H1 (cell line): ENCODE measurements at regions not wholly inside any gene's neighbourhood (a gene's known extent, or its start where the extent isn't known, plus 50 kb on each side); places are given as distances from the start of the nearest gene placed in this dataset.

Source experiments
- CTCF ChIA-PET: fragments of 300-600 bp; sonication (Branson Sonifier 250); formaldehyde crosslinking; loops from one replicate; lab custom pipeline; 2021; ENCODE audit not compliant: partially characterized antibody; lab: Charles Lee
- POLR2A ChIA-PET: fragments of 300-600 bp; sonication (Branson Sonifier 250); formaldehyde crosslinking; loops from one replicate; lab custom pipeline; 2021; ENCODE audit warnings: inconsistent platforms; ENCODE audit not compliant: partially characterized antibody; lab: Charles Lee
- DNase-seq, 2 experiments: peaks; one replicate each; pipeline versions ENCODE4 v3.0.0 to v3.0.0-alpha.2; 2010 to 2022; ENCODE audit warnings: low spot score in 2 of 2, low read depth in 1 of 2, mixed read lengths in 1 of 2
- FAIRE-seq: peaks from 2 replicates; lab custom pipeline; 2011; peaks lifted over from hg19 to GRCh38; lab: Jason Lieb, UNC
- H2AFZ ChIP-seq: 2 replicates; pipeline ENCODE4 v1.8.1; 2012; ENCODE audit warnings: low read length, inconsistent platforms
- H2AK5ac ChIP-seq: 2 replicates; pipeline ENCODE4 v1.6.1; 2013; ENCODE audit warnings: low read depth, low read length
- H2BK120ac ChIP-seq: replicated peaks from 2 replicates; pipeline ENCODE3; 2013; ENCODE audit warnings: low read depth, low read length, inconsistent platforms
- H2BK12ac ChIP-seq: 2 replicates; pipeline ENCODE4 v1.6.1; 2013; ENCODE audit warnings: low read depth, low read length
- H2BK15ac ChIP-seq: 2 replicates; pipeline ENCODE4 v1.6.1; 2013; ENCODE audit warnings: low read length
- H2BK20ac ChIP-seq: 2 replicates; pipeline ENCODE4 v1.6.1; 2013; ENCODE audit warnings: low read length
- H2BK5ac ChIP-seq: 2 replicates; pipeline ENCODE4 v1.6.1; 2013; ENCODE audit warnings: low read depth, low read length
- H3K14ac ChIP-seq: 2 replicates; pipeline ENCODE4 v1.6.1; 2013; ENCODE audit warnings: inconsistent platforms; ENCODE audit not compliant: insufficient read length
- H3K18ac ChIP-seq: 2 replicates; pipeline ENCODE4 v1.6.1; 2013; ENCODE audit warnings: low read length; ENCODE audit errors: extremely low read depth
- H3K23ac ChIP-seq: 2 replicates; pipeline ENCODE4 v1.6.1; 2013; ENCODE audit warnings: inconsistent platforms; ENCODE audit not compliant: insufficient read length
- H3K23me2 ChIP-seq: 2 replicates; pipeline ENCODE4 v1.6.1; 2013; ENCODE audit warnings: low read depth, low read length
- H3K27ac ChIP-seq: 2 replicates; pipeline ENCODE4 v1.6.1; 2011; ENCODE audit warnings: low read depth, low read length, inconsistent platforms
- H3K27me3 ChIP-seq, 4 experiments: replicated peaks in 1 of 4; 1 replicate in 1 of 4; 2 replicates in 3 of 4; pipeline versions ENCODE4 v1.6.1 to v1.8.1; 2011 to 2013; ENCODE audit warnings: low read length in 3 of 4, mild to moderate bottlenecking in 3 of 4, inconsistent platforms in 2 of 4, mixed read lengths in 2 of 4, moderate library complexity in 1 of 4; ENCODE audit not compliant: control insufficient read depth in 3 of 4, insufficient read depth in 3 of 4; ENCODE audit errors: extremely low read depth in 1 of 4
- H3K36me3 ChIP-seq, 4 experiments: 2 replicates each; pipeline versions ENCODE4 v1.6.1 to v1.8.1; 2011 to 2013; ENCODE audit warnings: mild to moderate bottlenecking in 4 of 4, low read length in 3 of 4, moderate library complexity in 2 of 4, control low read depth in 1 of 4, inconsistent platforms in 1 of 4; ENCODE audit not compliant: insufficient read depth in 4 of 4, control insufficient read depth in 2 of 4
- H3K4ac ChIP-seq: replicated peaks from 2 replicates; pipeline ENCODE3; 2013; ENCODE audit warnings: low read length, low read depth, mixed read lengths, inconsistent platforms; ENCODE audit not compliant: insufficient read length
- H3K4me1 ChIP-seq, 4 experiments: replicated peaks in 1 of 4; 1 replicate in 1 of 4; 2 replicates in 3 of 4; pipeline versions ENCODE4 v1.6.1 to v1.8.1; 2011 to 2013; ENCODE audit warnings: low read length in 3 of 4, inconsistent platforms in 2 of 4, mixed read lengths in 1 of 4; ENCODE audit not compliant: insufficient read depth in 4 of 4, control insufficient read depth in 3 of 4
- H3K4me2 ChIP-seq, 2 experiments: 2 replicates each; pipeline versions ENCODE4 v1.6.1 to v1.8.1; 2011 to 2013; ENCODE audit warnings: low read depth in 2 of 2, low read length in 2 of 2, control low read depth in 1 of 2, inconsistent platforms in 1 of 2, mild to moderate bottlenecking in 1 of 2; ENCODE audit not compliant: insufficient read depth in 1 of 2
- H3K4me3 ChIP-seq, 4 experiments: fragments of 200-600, 300-600 bp in 1 of 4; sonication (generic), shearing (Covaris generic), sonication (Bioruptor Twin) in 1 of 4; 2 replicates each; pipeline versions ENCODE4 v1.5.1 to v1.8.1; 2011 to 2016; ENCODE audit warnings: low read length in 4 of 4, low read depth in 3 of 4, control low read depth in 2 of 4, inconsistent platforms in 2 of 4, mild to moderate bottlenecking in 2 of 4, mixed read lengths in 1 of 4, moderate library complexity in 1 of 4; ENCODE audit not compliant: insufficient read depth in 2 of 4; ENCODE audit errors: extremely low read depth in 1 of 4
- H3K56ac ChIP-seq: replicated peaks from 2 replicates; pipeline ENCODE3; 2013; ENCODE audit warnings: low read depth, mild to moderate bottlenecking, mixed read lengths, low read length, inconsistent platforms; ENCODE audit not compliant: insufficient read length
- H3K79me1 ChIP-seq: 2 replicates; pipeline ENCODE4 v1.6.1; 2013; ENCODE audit warnings: low read depth, low read length, control low read depth
- H3K79me2 ChIP-seq, 2 experiments: 2 replicates each; pipeline versions ENCODE4 v1.6.1 to v1.8.1; 2012 to 2013; ENCODE audit warnings: low read length in 2 of 2, mild to moderate bottlenecking in 2 of 2, inconsistent platforms in 1 of 2; ENCODE audit not compliant: insufficient read depth in 2 of 2, control insufficient read depth in 1 of 2
- H3K9ac ChIP-seq, 4 experiments: replicated peaks in 1 of 4; 1 replicate in 1 of 4; 2 replicates in 3 of 4; pipeline versions ENCODE4 v1.6.1 to v1.8.1; 2011 to 2013; ENCODE audit warnings: low read depth in 3 of 4, low read length in 3 of 4, control low read depth in 2 of 4, mild to moderate bottlenecking in 2 of 4, moderate library complexity in 2 of 4, inconsistent platforms in 1 of 4; ENCODE audit errors: extremely low read depth in 1 of 4
- H3K9me3 ChIP-seq, 2 experiments: 2 replicates each; pipeline versions ENCODE4 v1.6.1 to v1.8.1; 2012 to 2013; ENCODE audit warnings: mild to moderate bottlenecking in 2 of 2, moderate library complexity in 2 of 2, control low read depth in 1 of 2, inconsistent platforms in 1 of 2, low read depth in 1 of 2, low read length in 1 of 2, mixed read lengths in 1 of 2; ENCODE audit not compliant: insufficient read depth in 2 of 2
- H4K20me1 ChIP-seq, 2 experiments: replicated peaks in 1 of 2; 2 replicates each; pipeline versions ENCODE3 to v1.8.1; 2011 to 2013; ENCODE audit warnings: inconsistent platforms in 2 of 2, low read length in 2 of 2, mild to moderate bottlenecking in 1 of 2; ENCODE audit not compliant: insufficient read depth in 2 of 2, control insufficient read depth in 1 of 2
- H4K5ac ChIP-seq: 2 replicates; pipeline ENCODE4 v1.6.1; 2013; ENCODE audit warnings: low read length, low read depth, mixed read lengths, inconsistent platforms; ENCODE audit not compliant: insufficient read length
- H4K8ac ChIP-seq: 2 replicates; pipeline ENCODE4 v1.8.0; 2013; ENCODE audit warnings: mild to moderate bottlenecking, moderate library complexity, low read length, inconsistent platforms; ENCODE audit not compliant: insufficient read depth; ENCODE audit errors: extremely low read depth
- H4K91ac ChIP-seq: replicated peaks from 2 replicates; pipeline ENCODE3; 2013; ENCODE audit warnings: low read length, mixed read lengths, inconsistent platforms; ENCODE audit not compliant: insufficient read length
- BCL11A ChIP-seq, 2 experiments: IDR thresholded peaks; one replicate each; pipeline ENCODE4 v1.6.1; 2011; ENCODE audit warnings: low read depth in 2 of 2, low read length in 2 of 2, mild to moderate bottlenecking in 2 of 2
- CEBPB ChIP-seq: IDR thresholded peaks from 2 replicates; pipeline ENCODE4 v1.6.1; 2012; ENCODE audit warnings: low read depth, low read length
- FOSL1 ChIP-seq: IDR thresholded peaks from 2 replicates; pipeline ENCODE4 v1.6.1; 2011; ENCODE audit warnings: mild to moderate bottlenecking, low read depth, low read length, moderate library complexity; ENCODE audit not compliant: insufficient read depth
- KDM1A ChIP-seq: fragments of 200-600, 300-600 bp; sonication (generic); IDR thresholded peaks from 2 replicates; pipeline ENCODE4 v1.7.1; 2016; ENCODE audit warnings: mild to moderate bottlenecking, low read length, borderline replicate concordance
- MAFK ChIP-seq: IDR thresholded peaks from 2 replicates; pipeline ENCODE4 v1.6.1; 2012; ENCODE audit warnings: low read depth, mild to moderate bottlenecking, improper control_type of control experiment, low read length
- POLR2A ChIP-seq, 2 experiments: IDR thresholded peaks; 1 replicate in 1 of 2; 2 replicates in 1 of 2; pipeline ENCODE4 v1.6.1; 2011; ENCODE audit warnings: low read depth in 2 of 2, low read length in 2 of 2, mild to moderate bottlenecking in 2 of 2; ENCODE audit errors: control extremely low read depth in 1 of 2
- RBBP5 ChIP-seq: IDR thresholded peaks from 2 replicates; pipeline ENCODE4 v1.7.1; 2012; ENCODE audit warnings: low read depth, mild to moderate bottlenecking, inconsistent platforms, low read length, moderate library complexity, borderline replicate concordance
- SIRT6 ChIP-seq: IDR thresholded peaks from one replicate; pipeline ENCODE4 v1.7.1; 2012; ENCODE audit warnings: low read length, inconsistent platforms
- ZNF274 ChIP-seq: IDR thresholded peaks from 2 replicates; pipeline ENCODE4 v1.7.0; 2012; ENCODE audit warnings: low read length, borderline replicate concordance; ENCODE audit errors: extremely low read depth
- WGBS, 2 experiments: shearing (Covaris generic) in 1 of 2; methylation state at CpG; one replicate each; pipeline versions ENCODE4 v1.1.6 to v1.1.7; 2013 to 2015; ENCODE audit warnings: low lambda C conversion rate in 2 of 2, mixed read lengths in 2 of 2, inconsistent platforms in 1 of 2, low coverage in 1 of 2, missing lambda C conversion rate in 1 of 2; ENCODE audit not compliant: insufficient replicate concordance in 2 of 2, insufficient coverage in 1 of 2, insufficient read length in 1 of 2; ENCODE audit errors: extremely low coverage in 1 of 2, missing lambda C conversion rate in 1 of 2; 5-methylcytosine and 5-hydroxymethylcytosine counted together
- TF ChIP-seq, protein P1 (sequence below): IDR thresholded peaks from 2 replicates; pipeline ENCODE4 v1.6.1; 2011; ENCODE audit warnings: low read length, improper control_type of control experiment
- TF ChIP-seq, protein P2 (sequence below): IDR thresholded peaks from 2 replicates; pipeline ENCODE4 v1.6.1; 2012; ENCODE audit warnings: inconsistent platforms
- TF ChIP-seq, protein P3 (sequence below): IDR thresholded peaks from 2 replicates; pipeline ENCODE4 v1.6.1; 2012; ENCODE audit warnings: low read length, inconsistent platforms

DNA sequence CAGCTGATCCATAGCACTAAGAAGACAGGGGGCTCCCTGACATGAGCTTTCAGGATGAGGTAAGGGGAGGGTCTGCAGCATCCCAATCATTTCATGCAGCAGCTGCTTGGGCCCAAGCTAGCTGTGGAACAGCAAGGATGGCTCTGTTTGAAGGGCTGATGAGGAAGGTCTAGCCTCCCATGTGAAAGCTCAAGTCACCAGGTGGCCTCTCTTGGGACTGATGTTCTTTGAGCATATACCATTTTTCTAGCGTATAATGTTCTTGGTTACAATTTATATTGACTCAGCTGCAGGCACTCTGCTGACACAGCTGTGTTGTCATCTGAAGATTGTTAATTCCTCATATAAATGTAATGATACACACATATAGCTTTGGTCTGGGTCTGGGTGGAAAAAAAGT, 87.0 kb downstream of the CD200R1L start:
- Histone ChIP-seq H2AFZ (no peak overlapping the region), H3K36me3 (no peaks in the 10 kb centered on the region), H2BK20ac (no peak overlapping the region), H3K79me2 (no peaks in the 10 kb centered on the region), H3K23me2 (no peaks in the 10 kb centered on the region), H3K4me1 (peaks cover 0 to 2% (median 0%) of the 10 kb centered on the region in 4 experiments; a peak in 2 of 7 replicates), H4K20me1 (no peaks in the 10 kb centered on the region), H3K9ac (no peak overlapping the region), H4K8ac (no peak overlapping the region), H3K4me2 (no peak overlapping the region), H2BK15ac (no peak overlapping the region), H3K18ac (no peak overlapping the region), H3K9me3 (0 out of 4 replicates have a peak, but pooled peaks cover 0 to 2% of the 10 kb centered on the region in 2 experiments), H3K14ac (no peak overlapping the region), H3K23ac (no peak overlapping the region), H3K27me3 (no peaks in the 10 kb centered on the region), H3K4ac (no peak overlapping the region), H3K4me3 (no peak overlapping the region), H3K79me1 (no peaks in the 10 kb centered on the region), H2AK5ac (no peak overlapping the region), H2BK5ac (no peak overlapping the region), H3K56ac (no peak overlapping the region), H3K27ac (no peak overlapping the region), H4K5ac (no peak overlapping the region), H2BK12ac (no peak overlapping the region), H4K91ac (no peak overlapping the region), H2BK120ac (no peak overlapping the region)
- DNase-seq (no peak), FAIRE-seq (no peak)
- 100% methylated on average over 1 of the region's 1 CpG; no CpG with 5 or more reads in 1 of the 2 experiments for WGBS, 2 experiments
- CTCF ChIA-PET = interaction anchor here (0.7 to 2.0 kb wide), 7 partner anchors 10 to 206 kb away, joined by 3 to 6 read pairs (median 4); no protein-coding TSS in a partner anchor
- POLR2A ChIA-PET = no interaction called here
- TF ChIP-seq SIRT6 (no peak), POLR2A (IDR thresholded peaks at IDR 0.05; ENCODE audit: control extremely low read depth in 1 of 2, low read depth in 2 of 2, low read length in 2 of 2) (no peak), MAFK (no peak), RBBP5 (no peak), ZNF274 (no peak), BCL11A (IDR thresholded peaks at IDR 0.05; ENCODE audit: low read depth in 2 of 2, low read length in 2 of 2) (no peak), KDM1A (no peak), CEBPB (no peak), FOSL1 (no peak)
- TF ChIP-seq, protein P1, sequence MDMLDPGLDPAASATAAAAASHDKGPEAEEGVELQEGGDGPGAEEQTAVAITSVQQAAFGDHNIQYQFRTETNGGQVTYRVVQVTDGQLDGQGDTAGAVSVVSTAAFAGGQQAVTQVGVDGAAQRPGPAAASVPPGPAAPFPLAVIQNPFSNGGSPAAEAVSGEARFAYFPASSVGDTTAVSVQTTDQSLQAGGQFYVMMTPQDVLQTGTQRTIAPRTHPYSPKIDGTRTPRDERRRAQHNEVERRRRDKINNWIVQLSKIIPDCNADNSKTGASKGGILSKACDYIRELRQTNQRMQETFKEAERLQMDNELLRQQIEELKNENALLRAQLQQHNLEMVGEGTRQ = no peak
- TF ChIP-seq, protein P2, sequence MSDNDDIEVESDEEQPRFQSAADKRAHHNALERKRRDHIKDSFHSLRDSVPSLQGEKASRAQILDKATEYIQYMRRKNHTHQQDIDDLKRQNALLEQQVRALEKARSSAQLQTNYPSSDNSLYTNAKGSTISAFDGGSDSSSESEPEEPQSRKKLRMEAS = no peak
- TF ChIP-seq, protein P3, sequence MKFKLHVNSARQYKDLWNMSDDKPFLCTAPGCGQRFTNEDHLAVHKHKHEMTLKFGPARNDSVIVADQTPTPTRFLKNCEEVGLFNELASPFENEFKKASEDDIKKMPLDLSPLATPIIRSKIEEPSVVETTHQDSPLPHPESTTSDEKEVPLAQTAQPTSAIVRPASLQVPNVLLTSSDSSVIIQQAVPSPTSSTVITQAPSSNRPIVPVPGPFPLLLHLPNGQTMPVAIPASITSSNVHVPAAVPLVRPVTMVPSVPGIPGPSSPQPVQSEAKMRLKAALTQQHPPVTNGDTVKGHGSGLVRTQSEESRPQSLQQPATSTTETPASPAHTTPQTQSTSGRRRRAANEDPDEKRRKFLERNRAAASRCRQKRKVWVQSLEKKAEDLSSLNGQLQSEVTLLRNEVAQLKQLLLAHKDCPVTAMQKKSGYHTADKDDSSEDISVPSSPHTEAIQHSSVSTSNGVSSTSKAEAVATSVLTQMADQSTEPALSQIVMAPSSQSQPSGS = no peak
